ENCODE measurements at regions not wholly inside any gene's neighbourhood (a gene's known extent, or its start where the extent isn't known, plus 50 kb on each side); places are given as distances from the start of the nearest gene placed in this dataset.

DNA sequence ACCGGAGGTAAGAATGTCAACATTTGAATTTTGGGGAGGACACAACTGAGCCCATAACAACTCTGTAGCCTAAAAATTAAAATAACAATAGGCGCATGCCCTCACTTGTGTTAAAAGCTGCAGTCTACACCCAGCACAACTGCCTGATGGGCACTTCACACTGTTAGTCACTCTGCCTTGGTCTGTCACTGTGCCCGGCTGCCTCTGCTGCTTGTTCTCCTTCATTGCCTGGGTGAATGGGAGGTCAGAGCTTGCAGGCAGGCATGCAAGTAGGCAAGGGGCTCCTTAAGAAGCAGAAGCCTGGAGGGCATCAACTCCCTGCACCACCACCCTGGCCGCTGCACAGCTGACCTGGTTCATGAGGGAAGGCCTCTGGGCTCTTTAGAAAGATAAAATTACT lies 374.8 kb downstream of the MID1IP1 start:
- TF ChIP-seq, protein P1, sequence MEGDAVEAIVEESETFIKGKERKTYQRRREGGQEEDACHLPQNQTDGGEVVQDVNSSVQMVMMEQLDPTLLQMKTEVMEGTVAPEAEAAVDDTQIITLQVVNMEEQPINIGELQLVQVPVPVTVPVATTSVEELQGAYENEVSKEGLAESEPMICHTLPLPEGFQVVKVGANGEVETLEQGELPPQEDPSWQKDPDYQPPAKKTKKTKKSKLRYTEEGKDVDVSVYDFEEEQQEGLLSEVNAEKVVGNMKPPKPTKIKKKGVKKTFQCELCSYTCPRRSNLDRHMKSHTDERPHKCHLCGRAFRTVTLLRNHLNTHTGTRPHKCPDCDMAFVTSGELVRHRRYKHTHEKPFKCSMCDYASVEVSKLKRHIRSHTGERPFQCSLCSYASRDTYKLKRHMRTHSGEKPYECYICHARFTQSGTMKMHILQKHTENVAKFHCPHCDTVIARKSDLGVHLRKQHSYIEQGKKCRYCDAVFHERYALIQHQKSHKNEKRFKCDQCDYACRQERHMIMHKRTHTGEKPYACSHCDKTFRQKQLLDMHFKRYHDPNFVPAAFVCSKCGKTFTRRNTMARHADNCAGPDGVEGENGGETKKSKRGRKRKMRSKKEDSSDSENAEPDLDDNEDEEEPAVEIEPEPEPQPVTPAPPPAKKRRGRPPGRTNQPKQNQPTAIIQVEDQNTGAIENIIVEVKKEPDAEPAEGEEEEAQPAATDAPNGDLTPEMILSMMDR (IDR thresholded peaks at IDR 0.05; ENCODE audit: borderline replicate concordance, insufficient read depth, low read depth, low read length): no peak
- H3K4me3 ChIP-seq (ENCODE audit: low read depth, low read length): no peak overlapping the region

DNA sequence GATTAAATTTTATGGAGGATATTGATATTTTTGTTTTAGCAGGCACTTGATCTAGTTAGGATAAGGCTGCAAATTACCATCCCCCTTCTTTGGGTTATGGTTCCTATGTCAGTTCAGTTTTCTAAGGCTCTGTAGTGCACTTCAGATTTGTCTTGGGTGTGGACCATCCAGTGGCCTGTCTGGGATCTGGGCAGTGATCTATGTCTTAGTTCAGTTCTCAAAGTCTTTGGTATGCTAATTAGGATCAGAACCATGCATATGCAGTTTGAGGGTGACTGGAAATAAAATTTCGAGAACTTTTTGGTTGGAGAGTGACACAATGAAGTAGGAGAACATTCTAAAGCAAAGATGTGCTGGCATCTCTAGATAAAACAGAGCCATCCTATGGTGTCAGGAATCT lies 388.2 kb downstream of the MID1IP1 start:
- TF ChIP-seq, protein P1 (IDR thresholded peaks at IDR 0.05; ENCODE audit: borderline replicate concordance, insufficient read depth, low read depth, low read length): no peak
- H3K4me3 ChIP-seq (ENCODE audit: low read depth, low read length): no peak overlapping the region

DNA sequence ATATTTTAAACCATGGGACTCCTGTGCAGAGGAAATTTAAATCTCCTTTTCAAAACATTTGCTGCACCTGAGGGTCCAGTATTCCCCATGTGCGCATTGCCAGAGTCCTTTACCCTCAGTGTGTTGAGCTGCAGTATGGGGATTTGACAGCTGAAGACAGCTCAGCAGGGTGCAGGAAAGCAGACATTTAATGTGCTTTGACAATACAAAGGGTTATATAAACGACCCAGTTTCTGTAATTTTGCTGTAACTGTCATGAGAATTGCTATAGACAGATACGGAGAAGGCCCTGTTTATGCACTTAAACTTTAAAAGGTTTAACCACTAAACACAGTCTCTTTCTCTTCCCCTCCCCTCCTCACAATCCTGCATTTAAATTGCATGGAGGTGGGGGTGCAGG lies 393.4 kb downstream of the MID1IP1 start:
- H3K4me3 ChIP-seq (ENCODE audit: low read depth, low read length): no peak overlapping the region
- TF ChIP-seq, protein P1 (IDR thresholded peaks at IDR 0.05; ENCODE audit: borderline replicate concordance, insufficient read depth, low read depth, low read length): no peak

DNA sequence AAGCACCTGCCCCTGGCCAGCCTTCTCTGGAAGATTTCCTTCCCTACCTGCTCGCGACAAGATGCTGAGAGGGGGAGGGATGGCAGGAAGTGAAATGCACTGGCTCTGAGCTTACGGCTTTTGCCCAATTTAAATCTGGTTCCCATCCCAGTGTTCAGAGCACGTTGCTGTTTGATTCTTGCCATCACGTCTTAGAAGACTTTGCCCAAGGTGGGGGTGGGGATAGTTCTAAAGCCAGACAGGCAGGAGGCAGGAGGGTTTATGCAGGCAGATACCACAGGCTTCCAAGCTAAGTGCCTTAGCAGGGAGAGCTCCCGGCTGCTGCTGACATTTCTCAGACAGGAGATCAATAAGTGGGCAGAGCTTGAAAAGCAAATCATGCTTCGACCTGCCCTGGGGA lies 393.9 kb downstream of the MID1IP1 start:
- TF ChIP-seq, protein P1 (IDR thresholded peaks at IDR 0.05; ENCODE audit: borderline replicate concordance, insufficient read depth, low read depth, low read length): no peak
- H3K4me3 ChIP-seq (ENCODE audit: low read depth, low read length): no peak overlapping the region

DNA sequence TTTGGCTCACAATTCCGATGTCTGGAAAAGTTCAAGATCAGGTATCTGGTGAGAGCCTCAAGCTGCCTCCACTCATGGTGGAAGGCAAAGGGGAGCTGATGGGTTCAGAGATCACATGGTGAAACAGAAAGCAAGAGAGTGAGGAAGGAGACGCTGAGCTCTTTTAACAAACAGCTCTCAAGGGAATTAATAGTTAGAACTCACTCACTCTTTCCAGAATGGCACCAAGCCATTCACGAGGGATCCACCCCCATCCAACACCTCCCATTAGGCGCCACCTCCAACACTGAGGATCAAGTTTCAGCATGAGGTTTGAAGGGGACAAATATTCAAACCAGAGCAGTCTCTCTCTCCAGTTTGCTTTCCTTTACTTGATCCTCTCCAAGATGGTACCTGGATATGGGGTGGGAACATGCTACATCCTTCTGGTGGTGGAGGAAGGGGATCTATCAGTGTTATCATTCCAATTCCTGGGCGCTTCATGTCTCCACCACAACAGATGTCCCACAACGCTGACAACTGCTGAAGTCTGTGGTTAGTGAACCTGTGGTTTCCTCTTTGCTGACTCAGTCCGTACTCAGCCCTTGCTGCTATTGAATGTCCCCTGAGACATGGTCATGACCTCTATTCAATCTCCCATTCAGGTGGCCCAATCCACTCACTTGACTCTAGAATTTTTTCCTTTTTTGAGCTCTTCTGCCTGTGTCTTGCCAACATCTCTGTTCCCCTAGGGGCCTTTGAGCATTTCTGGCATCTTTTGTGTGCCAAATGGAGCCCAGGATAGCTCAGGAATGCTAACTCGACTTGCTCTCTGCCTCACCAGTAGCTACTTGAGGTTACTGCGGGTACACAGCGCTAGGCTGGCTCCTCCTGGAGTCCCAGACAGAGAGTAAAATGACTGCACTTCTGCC lies 395.2 kb downstream of the MID1IP1 start:
- TF ChIP-seq, protein P1 (IDR thresholded peaks at IDR 0.05; ENCODE audit: borderline replicate concordance, insufficient read depth, low read depth, low read length): no peak
- no peak overlapping the region for H3K4me3 ChIP-seq (ENCODE audit: low read depth, low read length)

DNA sequence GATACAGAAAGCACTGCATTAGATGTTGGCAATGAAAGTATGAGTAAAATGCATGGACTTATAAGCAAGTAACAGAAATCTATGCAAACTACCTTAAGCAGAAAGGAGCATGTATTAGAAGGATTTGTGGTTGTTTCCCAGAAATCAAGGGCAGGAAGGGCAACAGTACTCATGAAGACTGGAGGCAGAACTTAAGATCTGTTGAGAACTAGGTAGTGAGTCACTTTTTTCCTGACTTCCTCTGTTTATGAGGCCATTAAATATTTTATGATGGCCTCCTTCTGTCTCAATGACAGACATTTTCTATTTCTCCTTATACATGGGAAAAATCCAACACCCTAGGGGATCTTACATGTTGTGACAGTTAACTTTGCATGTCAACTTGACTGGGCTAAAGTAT lies 398.2 kb downstream of the MID1IP1 start:
- no peak overlapping the region for H3K4me3 ChIP-seq (ENCODE audit: low read depth, low read length)
- TF ChIP-seq, protein P1 (IDR thresholded peaks at IDR 0.05; ENCODE audit: borderline replicate concordance, insufficient read depth, low read depth, low read length): no peak

All from GM12875 (cell line).